Colonic mucosa (tissue), 4 donors: ENCODE measurements at regions not wholly inside any gene's neighbourhood (a gene's known extent, or its start where the extent isn't known, plus 50 kb on each side); places are given as distances from the start of the nearest gene placed in this dataset.
"Not testable (repeated sequence)": the region's sequence is repeated elsewhere in the genome, so short reads cannot be mapped to it uniquely, and the experiment has no call there.

ENCODE experiments used
- DNase-seq: peaks from one replicate; pipeline ENCODE4 v3.0.0-alpha.2; 2020
- H3K27ac ChIP-seq: fragments of 200-600 bp; one replicate; pipeline ENCODE4 v1.8.0; 2021
- H3K27me3 ChIP-seq: fragments of 200-600 bp; one replicate; pipeline ENCODE4 v1.8.0; 2021
- H3K36me3 ChIP-seq: fragments of 200-600 bp; one replicate; pipeline ENCODE4 v1.8.0; 2021
- H3K4me1 ChIP-seq: fragments of 200-600 bp; one replicate; pipeline ENCODE4 v1.8.0; 2021; ENCODE audit warnings: mild to moderate bottlenecking
- H3K4me3 ChIP-seq: fragments of 200-600 bp; one replicate; pipeline ENCODE4 v1.8.0; 2021
- H3K9ac ChIP-seq, 2 donors: one replicate each; pipeline ENCODE4 v1.7.0; 2013; ENCODE audit warnings: control low read depth in 2 of 2, low read depth in 2 of 2, low read length in 2 of 2
- H3K9me3 ChIP-seq: fragments of 200-600 bp; one replicate; pipeline ENCODE4 v1.8.0; 2021
- CTCF ChIP-seq: fragments of 200-600 bp; IDR thresholded peaks from one replicate; pipeline ENCODE4 v1.8.0; 2022; ENCODE audit warnings: antibody characterized with exemption, mild to moderate bottlenecking
- intact Hi-C: fragments of 100-400 bp; cut with DNase I; formaldehyde crosslinking; loops from one replicate; pipeline ENCODE4 v1.14.1; 2022
- donor health status: healthy.
- donor health status: DM: no; HTN: no; CAD: no.
- donor health status: DM: no; HTN: no; CAD: no.

GRCh38 chr13:76586842-76587241 is 299.4 kb downstream of the KCTD12 start:
- no peak overlapping the region for H3K27ac ChIP-seq
- intact Hi-C loops: no loop called here
- no peak for DNase-seq
- no peak for TF ChIP-seq CTCF
- H3K27me3 ChIP-seq: no peaks in the 10 kb centered on the region
- no peak overlapping the region for H3K9ac ChIP-seq
- no peak overlapping the region for H3K4me3 ChIP-seq
- H3K36me3 ChIP-seq: no peaks in the 10 kb centered on the region
- no peaks in the 10 kb centered on the region for H3K4me1 ChIP-seq
- no peaks in the 10 kb centered on the region for H3K9me3 ChIP-seq

- intact Hi-C loops: no loop called here
- H3K27me3 ChIP-seq: no peaks in the 10 kb centered on the region
- H3K36me3 ChIP-seq: no peaks in the 10 kb centered on the region
Measured at GRCh38 chr13:76579701-76580100, 306.5 kb downstream of the KCTD12 start.

GRCh38 chr13:76575634-76576033 is 310.6 kb downstream of the KCTD12 start:
- intact Hi-C loops, H3K4me1 ChIP-seq, H3K4me3 ChIP-seq: not testable (repeated sequence)

More at GRCh38 chr13:76579701-76580100, 306.5 kb downstream of the KCTD12 start:
- no peak for DNase-seq
- Histone ChIP-seq H3K4me3 (no peak overlapping the region), H3K9me3 (no peaks in the 10 kb centered on the region), H3K9ac (no peak overlapping the region), H3K4me1 (no peaks in the 10 kb centered on the region), H3K27ac (no peak overlapping the region)
- TF ChIP-seq CTCF: no peak

GRCh38 chr13:76570510-76570971 is 315.7 kb downstream of the KCTD12 start:
- Histone ChIP-seq H3K9ac (no peak overlapping the region), H3K27me3 (no peaks in the 10 kb centered on the region), H3K27ac (no peak overlapping the region), H3K9me3 (no peaks in the 10 kb centered on the region), H3K4me3 (no peak overlapping the region), H3K36me3 (no peaks in the 10 kb centered on the region), H3K4me1 (no peaks in the 10 kb centered on the region)
- no peak for DNase-seq
- intact Hi-C loops: no loop called here
- TF ChIP-seq CTCF: no peak

More at GRCh38 chr13:76575634-76576033, 310.6 kb downstream of the KCTD12 start:
- H3K9me3 ChIP-seq, H3K9ac ChIP-seq, DNase-seq, H3K27me3 ChIP-seq, H3K36me3 ChIP-seq, H3K27ac ChIP-seq: not testable (repeated sequence)

GRCh38 chr13:76556627-76557026 is 329.6 kb downstream of the KCTD12 start:
- Histone ChIP-seq H3K27me3 (no peaks in the 10 kb centered on the region), H3K4me3 (no peak overlapping the region), H3K4me1 (no peaks in the 10 kb centered on the region), H3K9ac (no peak overlapping the region), H3K9me3 (no peaks in the 10 kb centered on the region), H3K27ac (no peak overlapping the region), H3K36me3 (no peaks in the 10 kb centered on the region)
- intact Hi-C loops: no loop called here
- no peak for DNase-seq
- no peak for TF ChIP-seq CTCF

GRCh38 chr13:76552807-76553206 is 333.4 kb downstream of the KCTD12 start:
- H3K36me3 ChIP-seq: no peaks in the 10 kb centered on the region
- H3K4me3 ChIP-seq: no peak overlapping the region
- H3K9me3 ChIP-seq: no peaks in the 10 kb centered on the region
- DNase-seq: no peak
- intact Hi-C loops: no loop called here
- TF ChIP-seq CTCF: no peak
- no peaks in the 10 kb centered on the region for H3K4me1 ChIP-seq
- no peak overlapping the region for H3K27ac ChIP-seq
- no peaks in the 10 kb centered on the region for H3K27me3 ChIP-seq
- no peak overlapping the region for H3K9ac ChIP-seq
